ENCODE measurements at regions not wholly inside any gene's neighbourhood (a gene's known extent, or its start where the extent isn't known, plus 50 kb on each side); places are given as distances from the start of the nearest gene placed in this dataset.

DNA sequence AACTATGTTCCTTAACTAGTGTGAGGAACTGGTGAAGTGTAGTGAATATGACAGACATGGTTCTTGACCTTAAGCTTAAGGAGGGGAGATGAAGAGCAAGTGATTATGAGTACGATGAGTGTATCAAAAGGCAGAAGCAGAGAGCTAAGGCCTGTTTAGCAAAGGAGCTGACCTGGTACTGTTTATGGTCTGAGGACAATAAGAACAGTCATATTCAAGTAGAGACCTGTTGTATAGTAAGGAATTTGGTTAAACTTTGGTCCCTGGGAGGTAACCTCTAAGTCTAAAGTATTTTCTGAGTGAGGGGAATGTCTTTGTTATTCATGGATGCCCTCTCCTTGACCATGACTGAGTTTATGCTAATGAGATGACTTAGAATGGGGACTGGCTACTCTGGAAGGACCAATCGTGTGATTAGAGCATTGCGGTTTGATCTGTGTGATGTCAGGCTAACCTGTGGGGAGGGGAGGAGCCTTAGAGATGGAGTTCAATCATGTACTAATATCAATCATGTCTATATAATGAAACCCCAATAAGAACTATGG, 389.3 kb downstream of the BMP4 start:
- Histone ChIP-seq H3K27me3 (replicated peaks; ENCODE audit: insufficient read depth) (no peaks in the 10 kb centered on the region), H3K36me3 (no peaks in the 10 kb centered on the region), H3K4me1 (ENCODE audit: control insufficient read depth in 1 of 2, low read depth in 2 of 2) (no peaks in the 10 kb centered on the region), H3K9me3 (peaks cover 4% of the 10 kb centered on the region), H3K4me3 (no peak overlapping the region), H3K27ac (no peak overlapping the region)
- ATAC-seq (ENCODE audit: insufficient number of reproducible peaks, low FRiP score, low read depth) (no peak), DNase-seq (ENCODE audit: low spot score) (no peak)
- TF ChIP-seq, protein P1, sequence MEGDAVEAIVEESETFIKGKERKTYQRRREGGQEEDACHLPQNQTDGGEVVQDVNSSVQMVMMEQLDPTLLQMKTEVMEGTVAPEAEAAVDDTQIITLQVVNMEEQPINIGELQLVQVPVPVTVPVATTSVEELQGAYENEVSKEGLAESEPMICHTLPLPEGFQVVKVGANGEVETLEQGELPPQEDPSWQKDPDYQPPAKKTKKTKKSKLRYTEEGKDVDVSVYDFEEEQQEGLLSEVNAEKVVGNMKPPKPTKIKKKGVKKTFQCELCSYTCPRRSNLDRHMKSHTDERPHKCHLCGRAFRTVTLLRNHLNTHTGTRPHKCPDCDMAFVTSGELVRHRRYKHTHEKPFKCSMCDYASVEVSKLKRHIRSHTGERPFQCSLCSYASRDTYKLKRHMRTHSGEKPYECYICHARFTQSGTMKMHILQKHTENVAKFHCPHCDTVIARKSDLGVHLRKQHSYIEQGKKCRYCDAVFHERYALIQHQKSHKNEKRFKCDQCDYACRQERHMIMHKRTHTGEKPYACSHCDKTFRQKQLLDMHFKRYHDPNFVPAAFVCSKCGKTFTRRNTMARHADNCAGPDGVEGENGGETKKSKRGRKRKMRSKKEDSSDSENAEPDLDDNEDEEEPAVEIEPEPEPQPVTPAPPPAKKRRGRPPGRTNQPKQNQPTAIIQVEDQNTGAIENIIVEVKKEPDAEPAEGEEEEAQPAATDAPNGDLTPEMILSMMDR (IDR thresholded peaks at IDR 0.05): no peak

DNA sequence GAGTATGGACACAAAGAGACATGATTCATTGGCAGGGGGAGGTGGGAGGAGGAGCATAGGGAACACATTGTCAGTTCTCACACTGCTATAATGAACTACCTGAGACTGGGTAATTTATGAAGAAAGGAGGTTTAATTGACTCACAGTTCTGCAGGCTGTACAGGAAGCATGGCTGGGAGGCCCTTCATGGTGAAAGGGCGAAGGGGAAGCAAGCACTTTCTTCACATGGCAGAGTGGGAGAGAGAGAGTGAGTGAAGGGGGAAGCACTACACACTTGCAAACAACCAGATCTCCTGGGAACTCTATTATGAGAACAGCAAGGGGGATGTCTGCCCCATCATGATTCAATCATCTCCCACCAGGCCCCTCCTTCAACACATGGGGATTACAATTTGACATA, 391.8 kb downstream of the BMP4 start:
- DNase-seq (ENCODE audit: low spot score): no peak
- no peak for ATAC-seq (ENCODE audit: insufficient number of reproducible peaks, low FRiP score, low read depth)

GRCh38 chr14:53563628-53564027, 393.0 kb downstream of the BMP4 start:
- DNase-seq (ENCODE audit: low spot score) (no peak), ATAC-seq (ENCODE audit: insufficient number of reproducible peaks, low FRiP score, low read depth) (no peak)
- Histone ChIP-seq H3K9me3 (peaks cover 10% of the 10 kb centered on the region), H3K36me3 (no peaks in the 10 kb centered on the region), H3K4me3 (no peak overlapping the region), H3K4me1 (ENCODE audit: control insufficient read depth in 1 of 2, low read depth in 2 of 2) (no peaks in the 10 kb centered on the region), H3K27ac (no peak overlapping the region), H3K27me3 (replicated peaks; ENCODE audit: insufficient read depth) (no peaks in the 10 kb centered on the region)
- TF ChIP-seq, protein P1 (IDR thresholded peaks at IDR 0.05): no peak

More for the DNA sequence above, 391.8 kb downstream of the BMP4 start:
- Histone ChIP-seq H3K27me3 (replicated peaks; ENCODE audit: insufficient read depth) (no peaks in the 10 kb centered on the region), H3K36me3 (no peaks in the 10 kb centered on the region), H3K27ac (no peak overlapping the region), H3K4me3 (no peak overlapping the region), H3K4me1 (ENCODE audit: control insufficient read depth in 1 of 2, low read depth in 2 of 2) (no peaks in the 10 kb centered on the region), H3K9me3 (peaks cover 10% of the 10 kb centered on the region)
- TF ChIP-seq, protein P1 (IDR thresholded peaks at IDR 0.05): no peak

DNA sequence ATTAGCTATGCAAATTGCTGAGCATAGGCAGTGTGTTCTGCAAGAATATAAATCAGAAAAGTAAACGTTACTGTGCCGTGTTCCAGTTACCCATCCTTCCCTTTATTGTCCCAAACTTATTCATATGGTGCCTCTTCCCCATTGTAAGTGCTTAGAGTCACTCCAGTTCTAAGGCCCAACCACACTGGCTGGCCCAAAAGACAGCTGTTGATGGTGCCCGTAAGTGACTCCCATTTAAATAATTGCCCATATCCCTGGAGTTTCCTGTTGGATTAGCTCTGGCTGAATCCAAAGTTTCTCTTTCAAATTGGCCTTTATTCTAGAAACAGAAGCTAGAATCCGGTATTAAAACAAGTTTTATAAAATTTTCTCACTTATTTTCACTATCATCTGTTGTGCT, 400.1 kb upstream of the DDHD1 start:
- DNase-seq (ENCODE audit: low spot score): no peak

DNA sequence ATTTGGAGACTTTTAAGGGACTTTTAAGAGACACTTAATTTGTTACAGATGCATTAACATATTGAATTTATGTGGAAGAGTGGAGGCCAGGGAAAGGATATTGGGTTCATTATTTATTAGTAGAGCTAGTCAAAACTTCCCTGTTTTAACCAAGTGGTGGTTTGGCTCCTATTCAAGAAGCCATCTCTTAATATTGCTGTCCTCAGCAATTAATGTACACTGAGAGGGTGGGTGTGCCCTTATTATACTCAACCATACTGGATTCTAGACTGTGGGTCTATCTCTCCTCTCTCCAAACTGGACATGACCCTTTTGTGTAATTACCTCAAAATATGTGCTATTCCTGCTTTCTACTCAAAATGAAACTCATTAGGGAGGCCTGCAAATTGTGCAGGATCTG, 398.7 kb upstream of the DDHD1 start:
- Histone ChIP-seq H3K9me3 (no peaks in the 10 kb centered on the region), H3K4me3 (no peak overlapping the region), H3K4me1 (ENCODE audit: control insufficient read depth in 1 of 2, low read depth in 2 of 2) (no peaks in the 10 kb centered on the region), H3K27me3 (replicated peaks; ENCODE audit: insufficient read depth) (no peaks in the 10 kb centered on the region), H3K36me3 (no peaks in the 10 kb centered on the region), H3K27ac (no peak overlapping the region)
- TF ChIP-seq, protein P1 (IDR thresholded peaks at IDR 0.05): no peak
- no peak for DNase-seq (ENCODE audit: low spot score)
- no peak for ATAC-seq (ENCODE audit: insufficient number of reproducible peaks, low FRiP score, low read depth)

More for the DNA sequence above, 400.1 kb upstream of the DDHD1 start:
- TF ChIP-seq, protein P1 (IDR thresholded peaks at IDR 0.05): no peak
- Histone ChIP-seq H3K27ac (no peak overlapping the region), H3K27me3 (replicated peaks; ENCODE audit: insufficient read depth) (no peaks in the 10 kb centered on the region), H3K4me3 (no peak overlapping the region), H3K36me3 (no peaks in the 10 kb centered on the region), H3K4me1 (ENCODE audit: control insufficient read depth in 1 of 2, low read depth in 2 of 2) (no peaks in the 10 kb centered on the region), H3K9me3 (no peaks in the 10 kb centered on the region)
- ATAC-seq (ENCODE audit: insufficient number of reproducible peaks, low FRiP score, low read depth): no peak
